ENCODE measurements at regions not wholly inside any gene's neighbourhood (a gene's known extent, or its start where the extent isn't known, plus 50 kb on each side); places are given as distances from the start of the nearest gene placed in this dataset.

- H3K4me3 ChIP-seq (ENCODE audit: control insufficient read depth in 1 of 2, extremely low read depth in 1 of 2, low read length in 1 of 2) = no peak overlapping the region
- H3K27ac Mint-ChIP-seq = peak overlapping the region in 1 of 2 donors; percentile 57
- 41% methylated on average over 12 of the region's 16 CpGs for WGBS (ENCODE audit: insufficient coverage)
- no peak overlapping the region for H3K4me3 Mint-ChIP-seq
- ChIA-PET POLR2A (no interaction called here), CTCF (no interaction called here)
- peaks cover 44 to 62% of the 10 kb centered on the region in 2 donors for H3K27me3 Mint-ChIP-seq
- no peaks in the 10 kb centered on the region for H3K9me3 ChIP-seq
- peaks cover 0 to 3% of the 10 kb centered on the region in 2 experiments for H3K4me1 ChIP-seq (ENCODE audit: control insufficient read depth in 1 of 2, extremely low read depth in 1 of 2, insufficient read depth in 2 of 2, low read length in 2 of 2)
- H3K27me3 ChIP-seq (replicated peaks in 1 of 2; ENCODE audit: control insufficient read depth in 2 of 2, extremely low read depth in 1 of 2, insufficient read depth in 2 of 2, low read length in 1 of 2) = peaks cover 0 to 18% of the 10 kb centered on the region in 2 experiments
- DNase-seq (no peak), ATAC-seq (replicated peaks in 1 of 4) (no peak)
- no peaks in the 10 kb centered on the region for H3K36me3 Mint-ChIP-seq
- no peaks in the 10 kb centered on the region for H3K9me3 Mint-ChIP-seq
- H3K27ac ChIP-seq (ENCODE audit: low read length) = no peak overlapping the region
- peaks cover 0 to 11% (median 11%) of the 10 kb centered on the region in 3 donors for H3K4me1 Mint-ChIP-seq
- H3K36me3 ChIP-seq (ENCODE audit: control insufficient read depth in 2 of 2, extremely low read depth in 1 of 2, insufficient read depth in 1 of 2, low read length in 1 of 2) = no peaks in the 10 kb centered on the region
Observed at GRCh38 chr15:57867970-57868798, 161.7 kb downstream of the POLR2M start.

- H3K4me3 ChIP-seq (ENCODE audit: control insufficient read depth in 1 of 2, extremely low read depth in 1 of 2, low read length in 1 of 2) = no peak overlapping the region
- Mint-ChIP-seq H3K36me3 (no peaks in the 10 kb centered on the region), H3K27me3 (peaks cover 58 to 70% of the 10 kb centered on the region in 2 donors), H3K4me3 (no peak overlapping the region), H3K4me1 (peaks cover 0 to 11% (median 11%) of the 10 kb centered on the region in 3 donors), H3K27ac (no peak overlapping the region), H3K9me3 (peaks cover 7 to 9% (median 9%) of the 10 kb centered on the region in 3 donors)
- ChIA-PET CTCF (interaction anchor here (0.6 to 0.7 kb wide), 2 partner anchors 77 to 326 kb away, joined by 5 to 25 read pairs; no protein-coding TSS in a partner anchor), POLR2A (no interaction called here)
- no peaks in the 10 kb centered on the region for H3K36me3 ChIP-seq (ENCODE audit: control insufficient read depth in 2 of 2, extremely low read depth in 1 of 2, insufficient read depth in 1 of 2, low read length in 1 of 2)
- H3K9me3 ChIP-seq = no peaks in the 10 kb centered on the region
- WGBS (ENCODE audit: insufficient coverage) = no CpG with 5 or more reads among the region's 2 CpGs
- no peak overlapping the region for H3K27ac ChIP-seq (ENCODE audit: low read length)
- H3K4me1 ChIP-seq (ENCODE audit: control insufficient read depth in 1 of 2, extremely low read depth in 1 of 2, insufficient read depth in 2 of 2, low read length in 2 of 2) = peaks cover 0 to 3% of the 10 kb centered on the region in 2 experiments
- H3K27me3 ChIP-seq (replicated peaks in 1 of 2; ENCODE audit: control insufficient read depth in 2 of 2, extremely low read depth in 1 of 2, insufficient read depth in 2 of 2, low read length in 1 of 2) = peaks cover 0 to 17% of the 10 kb centered on the region in 2 experiments
- DNase-seq (no peak), ATAC-seq (replicated peaks in 1 of 4) (no peak)
Observed at GRCh38 chr15:57870667-57871066, 164.2 kb downstream of the POLR2M start.

- ChIA-PET CTCF (interaction anchor here in 1 of 2 donors (0.8 to 3.6 kb wide), 2 partner anchors 9 to 12 kb away, joined by 3 to 14 read pairs; no protein-coding TSS in a partner anchor), POLR2A (no interaction called here)
- H3K4me3 ChIP-seq (ENCODE audit: control insufficient read depth in 1 of 2, extremely low read depth in 1 of 2, low read length in 1 of 2) = no peak overlapping the region
- no peak overlapping the region for H3K4me3 Mint-ChIP-seq
- peaks cover 7 to 9% (median 9%) of the 10 kb centered on the region in 3 donors for H3K9me3 Mint-ChIP-seq
- peaks cover 0 to 14% of the 10 kb centered on the region in 2 experiments for H3K27me3 ChIP-seq (replicated peaks in 1 of 2; ENCODE audit: control insufficient read depth in 2 of 2, extremely low read depth in 1 of 2, insufficient read depth in 2 of 2, low read length in 1 of 2)
- H3K27me3 Mint-ChIP-seq = peaks cover 50 to 63% of the 10 kb centered on the region in 2 donors
- 45% methylated on average over 2 of the region's 6 CpGs for WGBS (ENCODE audit: insufficient coverage)
- no peaks in the 10 kb centered on the region for H3K9me3 ChIP-seq
- H3K4me1 Mint-ChIP-seq = peaks cover 0 to 11% (median 11%) of the 10 kb centered on the region in 3 donors
- no peaks in the 10 kb centered on the region for H3K36me3 Mint-ChIP-seq
- H3K36me3 ChIP-seq (ENCODE audit: control insufficient read depth in 2 of 2, extremely low read depth in 1 of 2, insufficient read depth in 1 of 2, low read length in 1 of 2) = no peaks in the 10 kb centered on the region
- ATAC-seq (replicated peaks in 1 of 4) = no peak
- no peak for DNase-seq
- H3K27ac Mint-ChIP-seq = no peak overlapping the region
- no peak overlapping the region for H3K27ac ChIP-seq (ENCODE audit: low read length)
- H3K4me1 ChIP-seq (ENCODE audit: control insufficient read depth in 1 of 2, extremely low read depth in 1 of 2, insufficient read depth in 2 of 2, low read length in 2 of 2) = peaks cover 0 to 3% of the 10 kb centered on the region in 2 experiments
Observed at GRCh38 chr15:57872281-57873030, 165.9 kb downstream of the POLR2M start.

- no peak overlapping the region for H3K4me3 ChIP-seq (ENCODE audit: control insufficient read depth in 1 of 2, extremely low read depth in 1 of 2, low read length in 1 of 2)
- no peak overlapping the region for H3K27ac Mint-ChIP-seq
- H3K4me1 ChIP-seq (ENCODE audit: control insufficient read depth in 1 of 2, extremely low read depth in 1 of 2, insufficient read depth in 2 of 2, low read length in 2 of 2) = no peaks in the 10 kb centered on the region
- peaks cover 37 to 54% of the 10 kb centered on the region in 2 donors for H3K27me3 Mint-ChIP-seq
- DNase-seq (no peak), ATAC-seq (replicated peaks in 1 of 4) (no peak)
- H3K9me3 Mint-ChIP-seq = peaks cover 7 to 9% (median 9%) of the 10 kb centered on the region in 3 donors
- H3K36me3 ChIP-seq (ENCODE audit: control insufficient read depth in 2 of 2, extremely low read depth in 1 of 2, insufficient read depth in 1 of 2, low read length in 1 of 2) = no peaks in the 10 kb centered on the region
- ChIA-PET CTCF (interaction anchor here in 1 of 2 donors (3.6 kb wide), 1 partner anchor 13 kb away, joined by 14 read pairs; no protein-coding TSS in a partner anchor), POLR2A (no interaction called here)
- no peaks in the 10 kb centered on the region for H3K36me3 Mint-ChIP-seq
- 63% methylated on average over 1 of the region's 2 CpGs for WGBS (ENCODE audit: insufficient coverage)
- no peak overlapping the region for H3K27ac ChIP-seq (ENCODE audit: low read length)
- H3K27me3 ChIP-seq (replicated peaks in 1 of 2; ENCODE audit: control insufficient read depth in 2 of 2, extremely low read depth in 1 of 2, insufficient read depth in 2 of 2, low read length in 1 of 2) = peaks cover 0 to 9% of the 10 kb centered on the region in 2 experiments
- no peaks in the 10 kb centered on the region for H3K9me3 ChIP-seq
- H3K4me1 Mint-ChIP-seq = peaks cover 0 to 2% (median 0%) of the 10 kb centered on the region in 3 donors
- no peak overlapping the region for H3K4me3 Mint-ChIP-seq
Observed at GRCh38 chr15:57873564-57874209, 167.2 kb downstream of the POLR2M start.

GRCh38 chr15:57875347-57875746 is 168.8 kb downstream of the POLR2M start:
- Histone ChIP-seq H3K9me3 (no peaks in the 10 kb centered on the region), H3K27ac (ENCODE audit: low read length) (no peak overlapping the region), H3K27me3 (replicated peaks in 1 of 2; ENCODE audit: control insufficient read depth in 2 of 2, extremely low read depth in 1 of 2, insufficient read depth in 2 of 2, low read length in 1 of 2) (peaks cover 0 to 9% of the 10 kb centered on the region in 2 experiments), H3K36me3 (ENCODE audit: control insufficient read depth in 2 of 2, extremely low read depth in 1 of 2, insufficient read depth in 1 of 2, low read length in 1 of 2) (no peaks in the 10 kb centered on the region), H3K4me3 (ENCODE audit: control insufficient read depth in 1 of 2, extremely low read depth in 1 of 2, low read length in 1 of 2) (no peak overlapping the region), H3K4me1 (ENCODE audit: control insufficient read depth in 1 of 2, extremely low read depth in 1 of 2, insufficient read depth in 2 of 2, low read length in 2 of 2) (no peaks in the 10 kb centered on the region)
- Mint-ChIP-seq H3K27ac (no peak overlapping the region), H3K4me3 (no peak overlapping the region), H3K36me3 (no peaks in the 10 kb centered on the region), H3K9me3 (peaks cover 7 to 9% (median 9%) of the 10 kb centered on the region in 3 donors), H3K27me3 (peaks cover 34 to 39% of the 10 kb centered on the region in 2 donors), H3K4me1 (no peaks in the 10 kb centered on the region)
- DNase-seq (no peak), ATAC-seq (replicated peaks in 1 of 4) (no peak)
- CTCF ChIA-PET = no interaction called here
- POLR2A ChIA-PET = no interaction called here

GRCh38 chr15:57878573-57878972 is 172.1 kb downstream of the POLR2M start:
- peaks cover 7 to 9% (median 9%) of the 10 kb centered on the region in 3 donors for H3K9me3 Mint-ChIP-seq
- peaks cover 10 to 16% of the 10 kb centered on the region in 2 donors for H3K27me3 Mint-ChIP-seq
- no peak for ATAC-seq (replicated peaks in 1 of 4)
- CTCF ChIA-PET = no interaction called here
- Histone ChIP-seq H3K36me3 (ENCODE audit: control insufficient read depth in 2 of 2, extremely low read depth in 1 of 2, insufficient read depth in 1 of 2, low read length in 1 of 2) (no peaks in the 10 kb centered on the region), H3K27me3 (replicated peaks in 1 of 2; ENCODE audit: control insufficient read depth in 2 of 2, extremely low read depth in 1 of 2, insufficient read depth in 2 of 2, low read length in 1 of 2) (peaks cover 0 to 3% of the 10 kb centered on the region in 2 experiments), H3K9me3 (no peaks in the 10 kb centered on the region), H3K4me3 (ENCODE audit: control insufficient read depth in 1 of 2, extremely low read depth in 1 of 2, low read length in 1 of 2) (no peak overlapping the region), H3K4me1 (ENCODE audit: control insufficient read depth in 1 of 2, extremely low read depth in 1 of 2, insufficient read depth in 2 of 2, low read length in 2 of 2) (no peaks in the 10 kb centered on the region), H3K27ac (ENCODE audit: low read length) (no peak overlapping the region)
- no peaks in the 10 kb centered on the region for H3K4me1 Mint-ChIP-seq
- H3K36me3 Mint-ChIP-seq = no peaks in the 10 kb centered on the region
- H3K27ac Mint-ChIP-seq = no peak overlapping the region
- no CpG with 5 or more reads among the region's 2 CpGs for WGBS (ENCODE audit: insufficient coverage)
- POLR2A ChIA-PET = no interaction called here
- DNase-seq = no peak
- no peak overlapping the region for H3K4me3 Mint-ChIP-seq
